Ishikawa (cell line): ENCODE measurements at regions not wholly inside any gene's neighbourhood (a gene's known extent, or its start where the extent isn't known, plus 50 kb on each side); places are given as distances from the start of the nearest gene placed in this dataset.

Source experiments
- CEBPB ChIP-seq: IDR thresholded peaks from 2 replicates; pipeline ENCODE4 v1.6.1; 2012
- CREB1 ChIP-seq: IDR thresholded peaks from 2 replicates; pipeline ENCODE4 v1.6.1; 2012; ENCODE audit warnings: low read depth
- EGR1 ChIP-seq: IDR thresholded peaks from 2 replicates; pipeline ENCODE4 v1.6.1; 2012
- EP300 ChIP-seq: IDR thresholded peaks from 2 replicates; pipeline ENCODE4 v1.6.1; 2012; ENCODE audit warnings: borderline replicate concordance
- FOXM1 ChIP-seq: IDR thresholded peaks from 2 replicates; pipeline ENCODE4 v1.6.1; 2012; ENCODE audit warnings: low read depth, borderline replicate concordance
- RAD21 ChIP-seq: IDR thresholded peaks from 2 replicates; pipeline ENCODE4 v1.6.1; 2012; ENCODE audit warnings: low read depth
- TAF1 ChIP-seq: IDR thresholded peaks from 2 replicates; pipeline ENCODE4 v1.6.1; 2012; ENCODE audit warnings: low read depth, mild to moderate bottlenecking
- TCF12 ChIP-seq: IDR thresholded peaks from 2 replicates; pipeline ENCODE4 v1.6.1; 2012; ENCODE audit warnings: low read depth
- TEAD4 ChIP-seq: IDR thresholded peaks from 2 replicates; pipeline ENCODE4 v1.6.1; 2012
- YY1 ChIP-seq: IDR thresholded peaks from 2 replicates; pipeline ENCODE4 v1.6.1; 2012; ENCODE audit warnings: low read depth
- ZBTB7A ChIP-seq: IDR thresholded peaks from 2 replicates; pipeline ENCODE4 v1.6.1; 2012; ENCODE audit warnings: low read depth
- TF ChIP-seq, protein P1 (sequence below): IDR thresholded peaks from 2 replicates; pipeline ENCODE4 v1.6.1; 2012
- TF ChIP-seq, protein P2 (sequence below): IDR thresholded peaks from 2 replicates; pipeline ENCODE4 v1.6.1; 2012
- TF ChIP-seq, protein P3 (sequence below): IDR thresholded peaks from 2 replicates; pipeline ENCODE4 v1.6.1; 2012; ENCODE audit warnings: low read depth, mild to moderate bottlenecking

DNA sequence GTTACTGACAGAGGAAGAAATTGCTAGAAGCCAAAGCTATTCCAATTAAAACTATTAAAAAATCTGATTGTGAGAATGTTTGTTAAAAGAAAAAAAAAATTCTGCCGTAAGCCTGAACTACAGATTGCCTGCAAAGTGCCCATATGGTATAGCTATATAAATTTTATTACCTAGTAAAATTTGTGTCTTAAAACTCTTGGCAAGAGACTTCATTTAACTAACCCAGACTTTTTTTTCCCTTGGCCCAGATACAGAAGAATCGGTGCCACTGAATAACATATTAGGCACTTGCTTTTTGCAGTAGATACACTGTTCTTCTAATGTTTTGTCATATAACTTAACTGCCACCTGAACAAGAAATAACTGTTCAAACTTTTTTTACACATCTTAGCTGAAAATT, 125.5 kb downstream of the RPS29 start:
- TF ChIP-seq TAF1 (no peak), FOXM1 (no peak), TCF12 (no peak), EGR1 (no peak), CEBPB (no peak), CREB1 (no peak), RAD21 (no peak), EP300 (no peak), ZBTB7A (no peak), TEAD4 (no peak), YY1 (no peak)
- TF ChIP-seq, protein P1, sequence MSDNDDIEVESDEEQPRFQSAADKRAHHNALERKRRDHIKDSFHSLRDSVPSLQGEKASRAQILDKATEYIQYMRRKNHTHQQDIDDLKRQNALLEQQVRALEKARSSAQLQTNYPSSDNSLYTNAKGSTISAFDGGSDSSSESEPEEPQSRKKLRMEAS: no peak
- TF ChIP-seq, protein P2, sequence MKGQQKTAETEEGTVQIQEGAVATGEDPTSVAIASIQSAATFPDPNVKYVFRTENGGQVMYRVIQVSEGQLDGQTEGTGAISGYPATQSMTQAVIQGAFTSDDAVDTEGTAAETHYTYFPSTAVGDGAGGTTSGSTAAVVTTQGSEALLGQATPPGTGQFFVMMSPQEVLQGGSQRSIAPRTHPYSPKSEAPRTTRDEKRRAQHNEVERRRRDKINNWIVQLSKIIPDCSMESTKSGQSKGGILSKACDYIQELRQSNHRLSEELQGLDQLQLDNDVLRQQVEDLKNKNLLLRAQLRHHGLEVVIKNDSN: no peak
- TF ChIP-seq, protein P3, sequence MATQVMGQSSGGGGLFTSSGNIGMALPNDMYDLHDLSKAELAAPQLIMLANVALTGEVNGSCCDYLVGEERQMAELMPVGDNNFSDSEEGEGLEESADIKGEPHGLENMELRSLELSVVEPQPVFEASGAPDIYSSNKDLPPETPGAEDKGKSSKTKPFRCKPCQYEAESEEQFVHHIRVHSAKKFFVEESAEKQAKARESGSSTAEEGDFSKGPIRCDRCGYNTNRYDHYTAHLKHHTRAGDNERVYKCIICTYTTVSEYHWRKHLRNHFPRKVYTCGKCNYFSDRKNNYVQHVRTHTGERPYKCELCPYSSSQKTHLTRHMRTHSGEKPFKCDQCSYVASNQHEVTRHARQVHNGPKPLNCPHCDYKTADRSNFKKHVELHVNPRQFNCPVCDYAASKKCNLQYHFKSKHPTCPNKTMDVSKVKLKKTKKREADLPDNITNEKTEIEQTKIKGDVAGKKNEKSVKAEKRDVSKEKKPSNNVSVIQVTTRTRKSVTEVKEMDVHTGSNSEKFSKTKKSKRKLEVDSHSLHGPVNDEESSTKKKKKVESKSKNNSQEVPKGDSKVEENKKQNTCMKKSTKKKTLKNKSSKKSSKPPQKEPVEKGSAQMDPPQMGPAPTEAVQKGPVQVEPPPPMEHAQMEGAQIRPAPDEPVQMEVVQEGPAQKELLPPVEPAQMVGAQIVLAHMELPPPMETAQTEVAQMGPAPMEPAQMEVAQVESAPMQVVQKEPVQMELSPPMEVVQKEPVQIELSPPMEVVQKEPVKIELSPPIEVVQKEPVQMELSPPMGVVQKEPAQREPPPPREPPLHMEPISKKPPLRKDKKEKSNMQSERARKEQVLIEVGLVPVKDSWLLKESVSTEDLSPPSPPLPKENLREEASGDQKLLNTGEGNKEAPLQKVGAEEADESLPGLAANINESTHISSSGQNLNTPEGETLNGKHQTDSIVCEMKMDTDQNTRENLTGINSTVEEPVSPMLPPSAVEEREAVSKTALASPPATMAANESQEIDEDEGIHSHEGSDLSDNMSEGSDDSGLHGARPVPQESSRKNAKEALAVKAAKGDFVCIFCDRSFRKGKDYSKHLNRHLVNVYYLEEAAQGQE: no peak
